ENCODE measurements at regions not wholly inside any gene's neighbourhood (a gene's known extent, or its start where the extent isn't known, plus 50 kb on each side); places are given as distances from the start of the nearest gene placed in this dataset.

DNA sequence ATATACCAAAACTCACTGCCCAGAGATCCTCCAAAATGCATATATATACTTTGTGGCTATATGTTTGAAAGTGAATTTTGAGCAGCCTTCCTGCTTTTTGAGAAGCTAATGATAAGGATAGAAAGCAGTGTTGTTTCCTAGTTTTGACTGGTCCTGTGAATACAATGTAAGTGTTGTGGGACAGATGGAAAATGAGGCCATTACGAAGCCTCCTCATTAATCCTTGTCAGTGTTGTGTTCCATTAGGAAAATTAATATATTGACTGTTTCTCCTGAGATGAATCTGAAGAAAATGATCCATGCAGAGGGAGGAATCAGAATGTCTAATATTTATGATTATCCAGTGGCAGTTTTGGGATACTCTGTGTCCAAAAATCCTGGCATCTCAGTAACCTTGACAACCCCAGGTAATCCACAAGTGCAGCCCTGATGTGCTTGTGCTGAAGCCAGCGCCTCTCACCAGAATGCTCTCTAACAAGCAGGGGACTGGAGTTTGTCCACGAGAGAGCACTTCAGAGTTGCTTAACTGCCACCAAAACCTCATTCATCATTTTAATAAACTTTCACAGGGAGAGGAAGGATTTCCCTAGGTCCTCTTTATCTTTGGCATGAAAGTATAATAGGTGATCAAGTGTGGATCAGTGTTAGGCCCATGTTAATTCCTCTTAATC is 418.6 kb downstream of the CMPK2 start:
- no peak for DNase-seq (ENCODE audit: low read depth in 4 of 4, low spot score in 1 of 4)

DNA sequence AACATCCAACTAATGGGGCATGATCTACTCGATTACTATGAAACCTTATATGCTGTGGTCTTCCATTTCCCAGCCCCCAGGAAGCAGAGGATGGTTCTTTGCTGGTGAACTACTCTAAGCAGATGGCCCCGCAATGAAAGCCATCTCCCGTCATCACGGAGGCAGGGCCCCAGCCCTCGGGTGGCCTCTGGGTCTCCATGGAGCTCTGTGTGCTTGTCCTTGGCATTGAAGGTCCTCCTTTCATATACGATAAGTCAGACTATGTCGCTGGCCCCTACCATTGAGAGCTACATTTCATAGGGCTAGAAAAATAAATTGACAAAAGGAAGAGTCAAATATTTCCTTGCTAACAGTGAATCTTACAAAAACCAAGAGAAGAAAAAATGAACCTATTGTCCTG is 416.8 kb downstream of the CMPK2 start:
- no peak for DNase-seq (ENCODE audit: low read depth in 4 of 4, low spot score in 1 of 4)

DNA sequence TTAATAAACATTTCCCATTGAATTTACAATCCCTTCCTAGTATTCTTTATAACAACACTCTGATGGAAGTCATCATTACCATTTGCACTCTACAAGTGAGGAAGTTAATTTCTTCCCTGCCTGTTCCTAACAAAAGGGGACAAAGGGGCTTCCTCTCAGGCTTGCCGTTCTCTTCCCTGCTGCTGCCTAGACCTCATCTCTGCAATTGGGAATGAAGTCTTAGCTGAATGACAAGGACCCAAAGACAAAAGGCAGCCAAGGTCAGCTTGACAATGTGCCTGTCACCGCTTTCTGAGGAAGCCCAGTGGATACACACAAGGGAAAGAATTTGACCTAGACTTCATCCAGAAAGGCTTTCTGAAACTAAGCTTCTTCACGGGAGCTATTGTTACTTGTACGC is 416.4 kb downstream of the CMPK2 start:
- DNase-seq (ENCODE audit: low read depth in 4 of 4, low spot score in 1 of 4) = no peak

DNA sequence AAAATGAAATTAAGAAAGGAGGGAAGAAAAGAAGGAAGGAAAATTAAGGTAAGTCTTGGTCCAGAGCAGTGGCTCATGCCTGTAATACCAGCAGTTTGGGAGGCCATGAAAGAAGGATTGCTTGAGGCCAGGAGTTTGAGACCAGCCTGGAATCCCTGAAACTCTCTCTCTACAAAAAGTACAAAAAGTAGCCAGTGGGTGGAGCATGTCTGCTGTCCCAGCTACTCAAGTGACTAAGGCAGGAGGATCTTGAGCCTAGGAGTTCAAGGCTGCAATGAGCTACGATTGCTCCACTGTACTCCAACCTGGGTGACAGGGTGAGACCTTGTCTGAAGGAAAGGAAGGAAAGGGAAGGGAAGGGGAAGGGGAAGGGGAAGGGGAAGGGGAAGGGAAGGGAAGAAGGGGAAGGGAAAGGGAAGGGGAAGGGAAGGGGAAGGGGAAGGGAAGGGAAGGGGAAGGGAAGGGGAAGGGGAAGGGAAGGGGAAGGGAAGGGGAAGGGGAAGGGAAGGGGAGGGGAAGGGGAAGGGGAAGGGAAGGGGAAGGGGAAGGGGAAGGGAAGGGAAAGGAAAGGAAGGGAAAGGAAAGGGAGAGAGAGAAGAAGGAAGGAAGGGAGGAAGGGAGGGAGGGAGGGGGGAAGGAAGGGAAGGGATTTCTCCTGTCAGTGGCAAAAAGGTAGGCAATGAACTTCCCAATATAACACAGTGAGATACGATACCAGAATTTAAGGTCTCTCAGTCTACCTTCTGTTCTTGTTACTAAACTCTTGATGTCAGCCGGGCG is 412.8 kb downstream of the CMPK2 start:
- no peak for DNase-seq (ENCODE audit: low read depth in 4 of 4, low spot score in 1 of 4)

DNA sequence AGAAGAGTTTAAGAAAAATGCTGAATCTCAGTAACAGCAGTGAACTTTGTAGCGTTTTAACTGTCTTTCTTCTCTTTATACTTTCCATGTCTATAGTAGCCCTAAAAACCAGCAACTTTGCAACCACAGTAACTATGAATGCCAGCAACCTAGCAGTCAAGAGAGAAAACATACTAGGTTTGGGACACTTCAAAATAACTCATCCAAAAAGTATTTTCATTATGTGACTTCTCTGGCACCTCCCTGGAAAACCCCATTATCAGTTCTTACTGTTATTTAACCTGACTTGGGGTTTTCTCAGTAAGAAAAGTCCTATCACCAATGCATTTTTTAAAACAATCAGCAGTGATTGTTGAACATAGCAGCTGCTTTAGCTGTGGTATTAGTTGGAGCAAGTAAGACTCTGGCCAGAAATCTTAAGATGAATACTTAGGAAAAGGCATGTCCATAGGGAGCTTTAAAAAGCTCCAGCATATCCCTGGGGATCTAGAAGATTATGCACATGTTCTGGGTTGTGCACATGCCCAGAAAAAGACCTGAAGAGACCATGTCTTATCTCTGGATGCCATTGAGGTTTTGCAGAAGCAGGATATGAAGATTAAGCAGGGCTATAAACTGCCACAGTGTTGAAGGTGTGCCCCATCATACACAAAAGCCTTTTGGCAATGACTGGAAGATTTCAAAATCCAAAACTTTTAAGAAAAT is 411.3 kb downstream of the CMPK2 start:
- DNase-seq (ENCODE audit: low read depth in 4 of 4, low spot score in 1 of 4) = no peak

DNA sequence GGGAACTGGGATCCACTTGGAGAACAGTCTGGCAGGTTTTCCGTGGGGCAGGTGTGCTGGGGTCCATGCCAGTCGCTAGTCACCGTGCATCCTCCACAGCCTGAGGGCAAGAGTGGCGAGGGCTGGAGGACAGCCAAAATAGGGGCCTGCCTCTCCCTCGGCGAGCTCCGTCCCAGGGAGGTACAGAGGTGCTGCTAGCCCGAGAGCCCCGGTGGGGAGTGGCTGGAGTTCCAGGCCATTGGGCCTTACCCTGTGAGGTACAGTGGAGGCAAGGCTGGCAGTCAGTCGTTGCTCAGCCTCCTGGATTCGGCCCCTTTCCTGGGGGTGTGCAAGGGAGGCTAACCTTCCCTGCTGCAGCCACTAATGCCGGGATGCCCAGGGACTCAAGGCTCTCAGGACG is 406.6 kb downstream of the CMPK2 start:
- DNase-seq (ENCODE audit: low read depth in 4 of 4, low spot score in 1 of 4) = no peak

DNA sequence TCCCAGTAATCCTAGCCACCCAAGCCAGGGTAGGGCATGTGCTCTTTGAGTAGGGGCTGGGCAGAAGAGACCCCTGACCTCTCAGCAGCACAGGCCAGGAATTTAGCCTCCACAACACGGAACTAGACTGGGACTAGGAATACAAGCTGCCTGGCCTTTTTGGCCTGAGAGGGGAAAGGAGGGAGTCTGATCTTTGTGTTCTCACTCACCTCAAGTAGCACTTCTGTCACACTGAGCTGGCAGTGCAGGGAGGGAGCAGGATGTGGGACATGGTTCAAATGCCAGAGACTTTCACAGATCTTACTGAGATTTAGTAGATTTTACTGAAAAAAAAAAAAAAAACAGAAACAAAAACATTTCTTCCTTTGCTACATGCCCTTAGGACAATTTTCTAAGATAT is 395.2 kb downstream of the CMPK2 start:
- DNase-seq (ENCODE audit: low read depth in 4 of 4, low spot score in 1 of 4) = no peak

DNA sequence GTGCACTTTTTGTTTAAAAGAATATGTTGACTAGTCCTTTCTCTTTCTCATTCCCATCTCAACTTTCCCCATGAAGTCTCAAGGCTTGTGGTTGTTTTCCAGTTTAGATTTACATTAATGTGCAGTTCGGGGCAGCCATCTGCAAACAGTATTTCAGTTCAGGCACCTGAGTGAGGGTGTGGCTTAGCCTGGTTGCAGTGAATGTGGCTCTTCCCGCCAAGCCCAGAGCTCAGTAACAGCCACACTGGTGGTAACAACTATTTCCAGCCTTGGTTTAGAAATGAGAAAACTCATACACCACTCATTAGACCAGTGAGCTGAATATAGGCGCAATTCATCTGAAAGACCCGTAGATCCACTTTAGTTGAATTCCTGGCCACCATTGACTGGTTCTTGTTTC is 394.3 kb downstream of the CMPK2 start:
- no peak for DNase-seq (ENCODE audit: low read depth in 4 of 4, low spot score in 1 of 4)

DNA sequence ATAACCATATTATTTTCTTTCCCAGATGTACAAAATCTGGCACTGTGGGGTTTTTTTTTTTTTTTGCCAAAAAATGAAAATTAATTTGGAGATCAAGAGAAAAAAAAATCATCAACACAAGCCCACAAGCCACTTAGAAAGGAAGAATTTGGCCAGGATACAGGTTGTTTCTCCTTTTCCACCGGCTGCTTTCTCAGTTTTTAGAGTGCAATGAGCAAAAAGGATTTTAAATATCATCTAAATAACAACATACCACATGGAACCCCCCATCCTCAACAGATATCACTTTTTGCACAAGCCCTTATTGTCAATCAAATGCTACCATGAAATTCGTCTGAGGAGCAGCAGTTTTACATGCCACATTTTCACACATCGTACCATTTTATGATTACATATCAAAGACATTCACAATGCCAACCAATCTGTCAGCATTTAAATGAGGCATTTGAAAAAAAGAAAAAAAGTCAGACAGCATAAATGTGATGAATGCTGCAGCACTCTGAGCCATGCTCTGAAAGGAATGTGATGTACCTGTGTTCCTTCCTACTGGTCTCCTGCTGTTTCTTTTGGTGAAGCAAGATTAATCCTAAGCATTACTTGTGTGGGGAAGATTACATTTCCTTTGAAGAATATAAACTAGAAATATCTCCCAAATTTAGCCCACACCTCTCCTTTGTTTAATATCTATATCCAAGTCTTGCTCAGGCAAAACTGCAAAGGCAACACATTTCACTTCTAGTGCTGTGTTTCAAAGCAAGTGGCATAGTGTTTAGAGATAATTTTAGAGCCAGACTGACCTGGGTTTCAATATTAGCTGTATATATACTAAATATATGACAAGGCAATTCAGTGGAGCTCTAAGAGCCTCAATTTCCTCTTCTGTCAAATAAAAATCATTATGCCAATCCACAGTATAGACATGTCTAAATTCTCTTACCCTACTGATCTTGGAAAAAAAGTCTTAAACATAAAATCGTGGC is 391.3 kb downstream of the CMPK2 start:
- DNase-seq (ENCODE audit: low read depth in 4 of 4, low spot score in 1 of 4) = no peak

DNA sequence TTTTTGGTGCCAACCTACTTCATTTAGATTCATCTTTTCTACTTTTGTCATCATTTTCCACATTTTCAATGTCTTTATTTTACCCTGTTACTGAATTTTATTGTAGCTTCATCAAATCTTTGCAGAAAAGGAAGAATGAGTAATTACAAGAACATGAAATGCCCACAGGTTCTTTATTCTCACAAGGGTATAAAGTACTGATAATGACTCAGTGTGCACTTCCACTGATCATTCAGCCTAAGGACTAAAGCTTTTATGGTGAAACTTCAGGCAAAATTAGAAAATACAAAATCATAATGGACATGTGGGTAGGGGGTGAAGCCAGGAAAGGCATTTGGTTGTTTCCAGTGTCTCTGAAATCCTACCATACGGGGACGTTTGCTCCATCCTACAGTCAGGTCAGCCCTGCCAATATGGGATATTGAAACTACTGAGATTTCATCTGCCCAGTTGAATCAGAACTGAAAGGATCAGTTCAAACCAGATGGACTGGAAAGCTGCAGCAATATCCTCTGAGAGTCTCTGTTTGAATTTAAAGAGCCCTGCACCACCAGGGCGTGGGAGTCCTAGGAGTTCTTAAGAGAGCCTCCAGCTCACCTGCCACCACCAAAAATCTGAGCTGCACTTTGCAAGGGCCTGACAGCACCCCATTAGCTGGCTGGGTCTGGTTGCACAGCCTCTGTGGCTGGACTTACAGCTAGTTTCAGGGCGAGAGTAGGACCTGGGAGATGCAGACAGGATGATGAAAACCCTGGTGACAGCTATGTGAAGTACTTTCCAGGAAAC is 390.4 kb downstream of the CMPK2 start:
- no peak for DNase-seq (ENCODE audit: low read depth in 4 of 4, low spot score in 1 of 4)

DNA sequence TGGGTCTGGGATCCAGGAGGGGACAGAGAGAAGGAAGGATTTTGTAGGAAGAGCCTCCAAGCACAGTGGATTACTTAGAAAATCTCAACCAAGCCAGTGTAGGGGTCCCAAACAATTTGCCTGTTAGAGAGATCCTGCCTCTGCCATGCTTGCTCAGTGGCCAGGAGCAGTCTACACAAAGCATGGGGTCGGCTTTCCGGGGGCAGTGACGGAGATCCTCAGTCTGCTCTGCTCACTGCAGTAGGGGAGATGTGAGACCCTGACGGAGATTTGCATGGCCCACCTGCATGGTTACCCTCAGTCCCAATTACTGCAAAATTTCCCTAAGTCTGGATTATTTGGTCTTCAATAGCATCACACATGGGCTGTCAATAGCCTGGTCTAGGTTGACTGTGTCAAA is 385.2 kb downstream of the CMPK2 start:
- DNase-seq (ENCODE audit: low read depth in 4 of 4, low spot score in 1 of 4) = no peak

DNA sequence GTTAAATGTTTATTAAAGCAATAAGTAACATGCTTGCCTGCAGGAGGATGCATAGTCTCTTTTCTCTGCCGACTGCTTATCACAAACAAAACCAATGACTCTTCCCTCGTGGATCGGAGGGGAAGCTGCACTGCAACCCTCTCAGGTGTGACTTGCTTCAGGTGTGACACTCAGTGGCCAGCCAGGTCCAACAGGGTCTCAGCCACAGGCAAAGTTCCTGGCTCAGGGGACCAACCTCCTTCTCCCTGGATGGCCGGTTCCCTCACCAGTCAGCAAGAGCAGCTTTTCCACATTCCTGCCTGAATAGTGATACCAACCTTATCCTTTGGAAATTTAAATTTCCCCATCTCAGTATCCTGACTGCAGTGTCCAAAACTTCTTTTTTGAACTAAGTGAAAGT is 383.5 kb downstream of the CMPK2 start:
- DNase-seq (ENCODE audit: low read depth in 4 of 4, low spot score in 1 of 4) = no peak

DNA sequence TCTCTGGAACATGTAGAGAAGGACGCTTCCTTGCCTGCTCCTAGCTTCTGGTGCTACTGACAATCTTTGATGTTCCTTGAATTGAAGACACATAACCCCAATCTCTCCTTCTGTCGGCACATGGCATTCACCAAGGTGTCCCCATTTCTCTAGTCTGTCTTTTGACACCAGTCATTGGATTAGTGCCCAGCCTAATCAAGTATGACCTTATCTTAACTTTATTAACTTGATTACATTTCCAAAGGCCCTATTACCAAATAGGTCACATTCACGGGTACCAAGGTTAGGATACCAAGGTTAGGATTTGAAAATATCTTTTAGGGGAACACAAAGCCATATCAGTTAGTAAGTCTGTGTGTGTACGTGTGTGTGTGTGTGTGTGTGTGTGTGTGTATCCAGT is 377.9 kb downstream of the CMPK2 start:
- no peak for DNase-seq (ENCODE audit: low read depth in 4 of 4, low spot score in 1 of 4)

DNA sequence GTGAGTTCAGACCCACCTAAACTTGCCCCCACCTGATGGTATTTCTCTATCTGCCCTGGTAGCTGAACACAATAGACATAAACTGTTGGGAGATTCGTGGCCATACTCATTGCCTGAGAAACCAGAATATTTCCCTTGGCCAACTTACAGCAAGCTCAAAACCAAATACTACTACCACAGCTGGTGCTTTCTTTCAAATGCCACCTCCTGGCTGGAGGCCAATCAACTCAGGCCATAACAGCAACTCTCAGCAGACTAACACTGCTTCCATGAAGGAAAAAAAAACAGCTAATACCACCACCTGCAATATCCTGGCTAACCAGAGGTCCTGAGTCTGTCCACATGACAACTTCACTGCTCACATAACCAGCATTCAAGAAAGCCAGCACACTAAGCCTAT is 373.1 kb downstream of the CMPK2 start:
- no peak for DNase-seq (ENCODE audit: low read depth in 4 of 4, low spot score in 1 of 4)

DNA sequence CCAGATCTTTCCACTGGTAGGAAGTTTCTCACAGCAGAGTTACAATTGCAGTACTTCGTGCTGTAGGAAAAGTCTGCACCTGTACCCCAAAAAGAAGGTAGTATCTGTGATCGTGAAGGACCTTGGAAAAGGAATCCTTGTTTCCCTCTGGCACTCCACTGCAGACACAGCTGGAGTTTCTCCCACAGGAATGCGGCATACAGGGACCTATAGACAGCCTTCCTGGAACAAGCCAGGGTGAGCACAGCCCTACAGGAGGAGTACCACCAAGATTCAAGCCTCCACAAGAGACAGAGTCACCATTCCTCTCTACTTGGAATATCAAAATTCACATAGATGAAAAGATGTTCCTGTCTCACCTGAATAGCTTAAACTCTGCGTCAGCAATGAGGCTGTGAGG is 372.4 kb downstream of the CMPK2 start:
- no peak for DNase-seq (ENCODE audit: low read depth in 4 of 4, low spot score in 1 of 4)

DNA sequence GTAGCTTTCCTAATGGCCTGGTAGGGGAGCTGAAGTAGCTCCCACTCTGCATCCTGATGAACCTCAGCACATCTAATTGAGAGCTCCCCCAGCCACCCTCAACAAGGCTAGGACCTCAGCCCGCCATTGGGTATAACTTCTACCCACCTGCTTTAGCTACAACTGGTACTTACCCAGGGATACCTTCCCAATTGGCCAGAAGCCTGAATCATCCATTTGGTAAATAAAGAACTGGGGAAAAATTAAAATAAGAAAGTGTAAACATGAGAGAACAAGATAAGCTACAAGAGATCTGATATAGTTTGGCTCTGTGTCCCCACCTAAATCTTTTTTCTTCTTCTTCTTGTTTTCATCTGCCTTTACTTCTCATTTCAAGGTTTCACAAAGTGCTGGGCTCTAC is 372.0 kb downstream of the CMPK2 start:
- no peak for DNase-seq (ENCODE audit: low read depth in 4 of 4, low spot score in 1 of 4)

DNA sequence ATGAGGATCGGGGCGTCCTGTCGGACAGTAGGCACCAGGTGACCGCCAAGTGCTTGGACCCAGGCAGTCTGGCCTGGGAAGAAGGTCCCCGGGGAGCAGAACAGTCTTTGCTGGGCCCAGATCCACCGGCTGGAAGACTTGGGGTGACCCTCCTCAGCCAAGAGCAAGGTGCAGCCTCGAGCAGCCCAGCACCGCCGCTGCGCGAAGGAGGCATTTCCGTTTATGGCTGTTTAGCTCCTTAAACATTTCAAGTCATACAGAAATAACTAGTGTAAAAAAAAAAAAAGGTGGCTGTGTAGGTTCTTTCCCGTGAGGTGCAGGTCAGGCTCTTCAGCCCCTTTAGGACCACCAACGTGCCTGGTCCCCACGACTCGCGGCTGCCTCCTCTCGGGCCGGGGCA is 370.2 kb downstream of the CMPK2 start:
- DNase-seq (ENCODE audit: low read depth in 4 of 4, low spot score in 1 of 4) = no peak

DNA sequence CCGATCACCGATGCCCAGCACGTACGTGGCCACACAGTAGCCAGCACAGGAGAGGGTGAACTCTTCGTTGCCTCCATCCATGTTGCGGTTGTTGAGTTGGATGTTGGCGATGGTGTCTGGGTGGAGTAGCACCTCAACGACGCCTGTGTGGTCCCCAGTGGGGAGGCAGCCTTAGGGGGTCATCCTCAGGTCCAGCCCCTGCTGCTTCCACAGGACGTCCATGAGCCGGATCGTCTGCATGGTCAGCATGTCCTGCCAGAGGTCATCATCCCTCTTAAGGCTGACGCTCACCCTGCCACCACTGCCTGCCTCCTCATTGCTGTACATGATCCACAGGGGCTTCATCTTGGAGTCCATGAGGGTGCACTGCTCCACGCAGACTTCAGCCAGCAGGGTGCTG is 369.3 kb downstream of the CMPK2 start:
- no peak for DNase-seq (ENCODE audit: low read depth in 4 of 4, low spot score in 1 of 4)

DNA sequence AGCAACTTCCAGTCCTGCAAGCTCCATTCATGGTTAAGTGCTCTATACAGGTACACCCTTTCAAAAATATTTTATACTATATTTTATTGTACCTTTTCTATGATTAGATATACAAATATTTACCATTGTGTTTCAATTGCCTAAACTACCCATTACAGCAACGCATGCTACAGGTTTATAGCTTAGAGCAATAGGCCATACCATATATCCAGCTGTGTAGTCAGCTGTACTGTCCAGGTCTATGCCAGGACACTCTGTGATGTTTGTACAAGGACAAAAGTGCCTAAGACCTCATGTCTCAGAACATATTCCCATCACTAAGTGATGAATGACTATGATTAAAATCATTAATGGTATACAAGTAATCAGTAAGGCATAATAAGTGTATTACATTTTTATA is 368.7 kb downstream of the CMPK2 start:
- DNase-seq (ENCODE audit: low read depth in 4 of 4, low spot score in 1 of 4) = no peak

DNA sequence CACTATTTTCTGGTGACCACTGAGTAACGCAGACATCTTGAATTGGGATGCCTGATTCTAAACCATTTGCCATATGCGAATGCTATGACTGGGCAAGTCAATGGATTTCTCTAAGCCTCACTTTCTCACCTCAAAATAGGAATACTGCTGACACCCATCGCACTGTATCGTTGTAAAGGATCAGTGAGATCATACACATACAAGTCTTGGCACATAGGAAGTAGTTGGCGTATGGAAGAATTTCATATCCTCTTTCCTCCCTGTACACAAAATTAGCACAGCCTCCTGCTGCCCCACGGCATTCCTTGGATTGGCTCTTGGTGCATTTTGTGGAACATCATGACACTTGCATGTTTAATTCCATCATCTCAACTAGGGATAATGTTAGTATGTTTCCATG is 366.9 kb downstream of the CMPK2 start:
- no peak for DNase-seq (ENCODE audit: low read depth in 4 of 4, low spot score in 1 of 4)

All from stimulated activated CD4-positive, alpha-beta T cell treated with anti-CD3 and anti-CD28 coated beads, Interleukin-1b, Interleukin-23, amount 100 ng/mL, for 24 hours (primary cell).